M059J (cell line): ENCODE measurements at regions not wholly inside any gene's neighbourhood (a gene's known extent, or its start where the extent isn't known, plus 50 kb on each side); places are given as distances from the start of the nearest gene placed in this dataset.

Experiments used
- DNase-seq: peaks from one replicate; pipeline ENCODE4 v3.0.0-alpha.2; 2012; ENCODE audit warnings: low read depth

DNA sequence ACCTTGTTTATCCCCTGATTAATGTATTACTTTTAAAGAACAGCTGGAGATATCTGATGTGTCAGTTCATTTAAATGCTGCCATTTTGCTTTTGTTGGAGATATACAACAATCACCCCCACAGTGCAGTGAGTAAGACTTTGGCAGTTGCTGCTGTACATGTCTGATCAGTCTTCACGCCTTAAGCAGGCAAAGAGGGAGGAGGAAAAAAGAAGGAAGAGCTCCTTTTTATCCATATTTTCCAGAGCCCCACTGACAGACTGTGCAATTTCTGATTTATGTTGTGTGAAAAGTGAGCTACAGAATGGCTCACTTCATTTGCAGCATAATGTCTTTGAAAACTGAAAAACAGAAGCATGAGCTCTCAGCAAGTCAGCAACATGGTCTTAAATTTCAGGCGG, 319.7 kb upstream of the LRIG3 start:
- DNase-seq, result no peak

DNA sequence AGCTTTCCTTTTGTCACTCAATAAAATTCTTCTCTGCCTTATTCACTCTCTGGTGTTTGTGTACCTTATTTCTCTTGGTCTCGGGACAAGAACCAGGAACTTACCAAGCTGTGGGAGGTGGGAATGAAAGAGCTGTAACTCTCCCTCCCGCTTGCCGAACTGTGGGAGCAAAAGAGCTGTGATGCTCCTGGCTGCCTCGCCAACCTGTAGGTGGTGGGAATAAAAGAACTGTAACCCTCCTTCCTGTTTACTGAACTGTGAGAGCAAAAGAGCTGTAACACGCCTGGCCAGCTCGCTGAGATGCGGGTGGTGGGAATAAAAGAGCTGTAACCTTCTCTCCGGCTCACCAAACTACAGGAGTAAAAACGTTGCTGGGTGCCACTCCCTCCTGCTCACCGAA, 314.1 kb upstream of the LRIG3 start:
- DNase-seq, result no peak

GRCh38 chr12:59230334-59230733, 310.0 kb upstream of the LRIG3 start:
- DNase-seq, result no peak

GRCh38 chr12:59219148-59219547, 298.8 kb upstream of the LRIG3 start:
- no peak for DNase-seq

- DNase-seq, result no peak
These were observed 276.7 kb upstream of the LRIG3 start for GRCh38 chr12:59196989-59197388.

- DNase-seq, result no peak
These were observed 274.5 kb upstream of the LRIG3 start for GRCh38 chr12:59194794-59195193.

GRCh38 chr12:59193476-59194050, 273.3 kb upstream of the LRIG3 start:
- DNase-seq, result no peak

GRCh38 chr12:59191372-59191771, 271.1 kb upstream of the LRIG3 start:
- DNase-seq, result no peak

GRCh38 chr12:59186451-59186850, 266.1 kb upstream of the LRIG3 start:
- DNase-seq, result no peak

GRCh38 chr12:59185295-59185694, 265.0 kb upstream of the LRIG3 start:
- no peak for DNase-seq

GRCh38 chr12:59182658-59183455, 262.6 kb upstream of the LRIG3 start:
- no peak for DNase-seq

DNA sequence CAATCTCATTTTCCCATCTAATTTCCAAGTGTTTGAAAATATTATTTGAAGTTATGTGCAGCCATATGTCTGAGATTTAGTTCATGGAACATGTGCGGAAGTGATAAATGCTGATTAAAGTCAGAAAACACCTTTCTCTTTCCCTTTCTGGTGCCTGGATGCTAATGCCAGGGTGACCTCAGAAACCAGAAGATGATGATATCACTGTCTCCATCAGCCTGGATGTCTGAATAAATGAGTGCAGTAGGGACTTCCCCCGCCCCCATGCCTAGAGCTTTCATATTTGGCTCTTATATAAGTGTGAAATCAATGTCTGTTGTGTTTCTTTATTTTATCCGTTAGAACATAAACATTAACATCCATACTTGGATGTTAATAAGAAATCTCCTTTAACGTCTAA, 261.9 kb upstream of the LRIG3 start:
- DNase-seq, result peak; percentile 14

GRCh38 chr12:59181196-59181777, 261.0 kb upstream of the LRIG3 start:
- DNase-seq, result peak; percentile 10

- peak; percentile 6 for DNase-seq
These were observed 258.9 kb upstream of the LRIG3 start for GRCh38 chr12:59179231-59179630.

GRCh38 chr12:59173695-59174094, 253.4 kb upstream of the LRIG3 start:
- DNase-seq, result no peak

- DNase-seq, result no peak
These were observed 248.3 kb upstream of the LRIG3 start for GRCh38 chr12:59168647-59169046.

- DNase-seq, result no peak
These were observed 246.2 kb upstream of the LRIG3 start for GRCh38 chr12:59166457-59166856.

DNA sequence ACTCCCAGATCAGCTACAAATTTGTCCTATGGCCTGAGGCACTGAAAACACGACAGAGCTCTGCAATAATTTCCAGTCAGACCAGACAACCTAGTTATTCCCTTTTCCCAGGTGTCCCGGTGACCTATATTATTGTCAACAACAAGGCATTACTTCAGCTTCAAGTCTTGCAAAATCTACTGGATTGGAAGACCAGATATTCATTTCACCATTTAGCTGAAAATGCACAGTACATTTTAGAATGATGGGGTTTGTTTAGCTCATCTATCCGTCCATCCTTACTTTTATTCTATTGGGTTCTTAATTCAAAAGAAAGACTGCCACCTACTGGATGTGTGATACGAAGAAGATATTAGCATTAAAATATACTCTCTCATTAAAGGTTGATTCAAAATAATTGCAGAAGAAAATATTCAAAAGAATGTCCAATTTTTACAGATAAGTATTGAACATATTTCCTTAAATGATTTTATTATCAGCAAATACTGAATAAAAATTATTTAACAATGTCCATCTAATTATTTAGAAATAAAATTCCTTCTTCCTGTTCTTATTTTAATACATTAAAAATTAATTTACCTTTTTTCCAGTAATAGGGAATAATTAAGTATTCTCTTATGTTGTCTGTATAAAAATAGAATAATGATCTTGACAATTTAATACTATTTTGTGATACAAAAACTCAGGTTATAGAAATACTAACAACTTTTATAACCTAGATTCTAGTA, 244.9 kb upstream of the LRIG3 start:
- DNase-seq, result peak; percentile 58

GRCh38 chr12:59164226-59164625, 243.9 kb upstream of the LRIG3 start:
- DNase-seq, result peak; percentile 6

DNA sequence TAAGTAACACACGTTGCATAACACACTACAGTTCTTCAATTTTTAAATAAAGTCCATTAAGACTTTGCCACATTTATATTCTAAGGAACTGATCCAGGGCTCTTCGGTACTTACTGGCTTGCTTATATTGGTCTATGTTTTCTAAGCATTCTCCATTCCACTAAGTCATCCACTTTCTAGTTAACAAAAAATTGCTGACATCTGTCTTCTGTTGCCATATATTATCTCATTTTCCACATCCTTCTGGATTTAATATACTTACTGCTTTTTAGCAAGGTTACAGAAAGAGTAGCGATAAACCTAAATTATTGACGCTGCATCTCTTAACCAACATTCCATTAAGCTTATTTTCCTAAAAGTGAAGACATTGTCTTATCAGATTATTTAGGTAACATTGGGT, 238.4 kb upstream of the LRIG3 start:
- DNase-seq, result no peak

GRCh38 chr12:59158066-59158465, 237.8 kb upstream of the LRIG3 start:
- DNase-seq, result no peak

- no peak for DNase-seq
These were observed 235.1 kb upstream of the LRIG3 start for GRCh38 chr12:59155448-59155847.

DNA sequence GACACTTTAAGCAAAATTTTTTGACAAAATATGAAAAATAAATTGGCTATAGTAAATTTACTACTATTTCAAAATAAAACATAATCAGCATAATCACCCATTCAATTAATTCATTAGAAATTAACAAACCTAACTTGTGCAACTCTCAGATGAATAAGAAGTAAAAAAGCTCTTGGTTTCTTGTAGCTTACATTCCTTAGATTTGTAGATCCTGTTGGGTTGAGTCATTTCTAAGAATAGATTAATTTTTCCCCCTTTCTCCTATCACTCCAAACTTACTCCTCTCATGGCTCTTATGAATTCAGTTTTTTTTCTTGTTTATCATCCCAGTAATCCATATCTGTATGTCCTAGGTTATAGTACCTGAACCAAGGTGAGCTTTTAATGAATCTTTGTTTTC, 230.9 kb upstream of the LRIG3 start:
- peak; percentile 30 for DNase-seq
